ENCODE measurements at regions not wholly inside any gene's neighbourhood (a gene's known extent, or its start where the extent isn't known, plus 50 kb on each side); places are given as distances from the start of the nearest gene placed in this dataset.

DNA sequence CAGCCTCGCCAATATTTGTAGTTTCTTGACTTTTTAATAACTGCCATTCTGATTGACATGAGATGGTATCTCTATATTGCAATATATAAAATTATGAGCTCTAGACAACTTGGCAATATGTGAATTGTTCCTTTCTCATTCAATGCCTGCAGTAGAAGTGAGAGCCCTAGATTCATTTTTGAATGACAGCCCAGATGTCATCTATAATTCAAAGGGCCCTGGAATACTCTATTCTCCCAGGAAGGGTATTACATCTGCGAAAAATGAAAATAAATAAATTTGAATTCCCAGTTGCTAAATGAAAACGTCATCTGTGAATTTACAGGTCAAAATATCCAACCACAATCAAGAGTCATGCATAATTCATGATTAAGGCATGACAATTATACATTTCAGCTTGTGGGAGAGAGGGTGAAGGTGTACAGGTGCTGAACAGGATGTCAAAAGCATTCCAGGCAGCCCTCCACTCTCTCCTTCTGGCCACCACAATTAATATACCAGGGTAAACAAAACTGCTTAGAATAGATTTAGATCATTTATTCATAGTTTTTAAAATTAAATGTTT, 1147.3 kb downstream of the XPNPEP1 start:
- no CpG with 5 or more reads among the region's 3 CpGs for WGBS, 2 experiments (ENCODE audit: extremely low coverage in 2 of 2, insufficient read length in 1 of 2)
- Histone ChIP-seq H3K9me3 (ENCODE audit: control insufficient read depth, insufficient read depth, low read length) (no peaks in the 10 kb centered on the region), H3K9ac (ENCODE audit: low read depth, low read length) (no peak overlapping the region), H3K36me3 (ENCODE audit: control insufficient read depth, insufficient read depth, low read length) (no peaks in the 10 kb centered on the region), H3K27ac (ENCODE audit: insufficient read depth, low read length) (no peak overlapping the region), H3K18ac (ENCODE audit: low read depth, low read length) (no peak overlapping the region), H2BK120ac (ENCODE audit: low read depth, low read length) (no peak overlapping the region), H4K8ac (ENCODE audit: low read depth in 2 of 2, low read length in 2 of 2) (no peak overlapping the region), H3K27me3 (ENCODE audit: control insufficient read depth, insufficient read depth, low read length) (no peaks in the 10 kb centered on the region), H2AK9ac (replicated peaks; ENCODE audit: low read depth, low read length, poor library complexity) (no peak overlapping the region), H3K23ac (ENCODE audit: low read depth, low read length) (no peak overlapping the region), H3K4me3 (ENCODE audit: insufficient read depth, low read depth, low read length) (no peak overlapping the region), H3K56ac (ENCODE audit: extremely low read depth, insufficient read depth, low read length) (no peak overlapping the region), H3K4ac (ENCODE audit: low read depth, low read length) (no peak overlapping the region), H3K9me1 (ENCODE audit: insufficient read depth, low read length) (no peaks in the 10 kb centered on the region), H2BK15ac (ENCODE audit: low read depth, low read length) (no peak overlapping the region), H2AFZ (replicated peaks; ENCODE audit: low read length, poor library complexity) (no peak overlapping the region), H2BK5ac (ENCODE audit: low read depth, low read length, poor library complexity, severe bottlenecking) (no peak overlapping the region), H3K79me1 (ENCODE audit: low read depth in 1 of 2, low read length in 2 of 2) (no peaks in the 10 kb centered on the region), H4K91ac (ENCODE audit: insufficient read depth, low read depth, low read length) (no peak overlapping the region), H3K4me2 (ENCODE audit: low read depth, low read length) (no peak overlapping the region), H2BK20ac (ENCODE audit: low read depth, low read length) (no peak overlapping the region), H4K5ac (ENCODE audit: low read depth, low read length) (no peak overlapping the region), H2AK5ac (ENCODE audit: low read depth, low read length) (no peak overlapping the region), H3K14ac (replicated peaks; ENCODE audit: low read depth, low read length) (no peak overlapping the region), H4K20me1 (ENCODE audit: insufficient read depth, low read length) (no peaks in the 10 kb centered on the region), H3K4me1 (ENCODE audit: control insufficient read depth, insufficient read depth, low read length) (no peaks in the 10 kb centered on the region)
- dilution Hi-C loops (cut with HindIII; ENCODE audit: low sequenced_read_pairs, unreplicated experiment), result no loop called here
- POLR2A ChIA-PET (ENCODE audit: unreplicated experiment), result no interaction called here
- no peak for TF ChIP-seq CHD1 (IDR thresholded peaks at IDR 0.05; ENCODE audit: low read depth, low read length)
- no TSS peak for BruUV-seq (replicated peaks)
- peak; percentile 45 for DNase-seq
- CTCF ChIA-PET, result no interaction called here
- in situ Hi-C loops (cut with MboI; ENCODE audit: low sequenced_read_pairs), result no loop called here
- no peak for ATAC-seq (ENCODE audit: low read depth)
- intact Hi-C loops (cut with micrococcal nuclease), result no loop called here

Data from IMR-90 (cell line).